Activated CD4-positive, alpha-beta memory T cell treated with anti-CD3 and anti-CD28 coated beads for 36 hours (primary cell): ENCODE measurements at regions not wholly inside any gene's neighbourhood (a gene's known extent, or its start where the extent isn't known, plus 50 kb on each side); places are given as distances from the start of the nearest gene placed in this dataset.

Experiments used
- CTCF ChIA-PET: fragments of 350-600 bp; sonication (Branson Sonifier 250); formaldehyde crosslinking; loops from one replicate; lab custom pipeline; 2021; ENCODE audit warnings: antibody characterized with exemption, inconsistent platforms; lab: Charles Lee
- POLR2A ChIA-PET: fragments of 350-600 bp; sonication (Branson Sonifier 250); formaldehyde crosslinking; loops from one replicate; lab custom pipeline; 2021; ENCODE audit warnings: antibody characterized with exemption; lab: Charles Lee
- DNase-seq: peaks from one replicate; pipeline ENCODE4 v3.0.0-alpha.2; 2020
- H3K27ac Mint-ChIP-seq: one replicate; pipeline ENCODE4 v1.8.0; 2021; ENCODE audit warnings: mixed read lengths
- H3K27me3 Mint-ChIP-seq: one replicate; pipeline ENCODE4 v1.8.0; 2021; ENCODE audit warnings: mixed read lengths
- H3K36me3 Mint-ChIP-seq: one replicate; pipeline ENCODE4 v1.8.0; 2021; ENCODE audit warnings: mixed read lengths
- H3K4me1 Mint-ChIP-seq: one replicate; pipeline ENCODE4 v1.8.0; 2021; ENCODE audit warnings: low read depth, mixed read lengths
- H3K4me3 Mint-ChIP-seq: one replicate; pipeline ENCODE4 v1.8.0; 2021; ENCODE audit warnings: mild to moderate bottlenecking, mixed read lengths
- H3K9me3 Mint-ChIP-seq: one replicate; pipeline ENCODE4 v1.8.0; 2021; ENCODE audit warnings: mixed read lengths
- intact Hi-C: fragments of 100-400 bp; cut with micrococcal nuclease; formaldehyde crosslinking; loops from one replicate; pipeline ENCODE4 v1.15.1; 2023

DNA sequence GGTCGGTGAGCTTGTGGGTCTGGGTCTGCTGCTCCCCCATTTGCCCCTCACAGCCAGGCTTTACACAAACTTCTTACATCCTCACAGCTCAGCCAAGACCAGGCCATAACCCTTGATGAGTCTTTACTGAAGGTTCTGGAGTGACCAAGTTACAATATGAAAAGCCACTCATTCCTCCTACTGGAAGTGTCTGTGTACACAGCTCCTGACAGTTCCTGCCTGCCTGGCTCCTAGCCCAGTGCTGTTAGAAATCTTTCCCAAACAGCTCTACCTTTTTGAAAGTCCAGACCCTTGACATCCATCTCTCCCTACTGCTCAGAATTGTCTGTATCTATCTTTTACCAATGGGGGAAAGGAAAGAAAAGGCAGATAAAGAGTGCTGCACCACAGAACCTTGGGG, 106.9 kb downstream of the PAX1 start:
- H3K27ac Mint-ChIP-seq, result no peak overlapping the region
- H3K4me3 Mint-ChIP-seq, result no peak overlapping the region
- no peaks in the 10 kb centered on the region for H3K36me3 Mint-ChIP-seq
- ChIA-PET CTCF (interaction anchor here (1.4 kb wide), 1 partner anchor 93 kb away, joined by 4 read pairs; no protein-coding TSS in a partner anchor), POLR2A (no interaction called here)
- H3K9me3 Mint-ChIP-seq, result peaks cover 2% of the 10 kb centered on the region
- intact Hi-C loops, result no loop called here
- no peaks in the 10 kb centered on the region for H3K27me3 Mint-ChIP-seq
- H3K4me1 Mint-ChIP-seq, result no peaks in the 10 kb centered on the region
- no peak for DNase-seq

DNA sequence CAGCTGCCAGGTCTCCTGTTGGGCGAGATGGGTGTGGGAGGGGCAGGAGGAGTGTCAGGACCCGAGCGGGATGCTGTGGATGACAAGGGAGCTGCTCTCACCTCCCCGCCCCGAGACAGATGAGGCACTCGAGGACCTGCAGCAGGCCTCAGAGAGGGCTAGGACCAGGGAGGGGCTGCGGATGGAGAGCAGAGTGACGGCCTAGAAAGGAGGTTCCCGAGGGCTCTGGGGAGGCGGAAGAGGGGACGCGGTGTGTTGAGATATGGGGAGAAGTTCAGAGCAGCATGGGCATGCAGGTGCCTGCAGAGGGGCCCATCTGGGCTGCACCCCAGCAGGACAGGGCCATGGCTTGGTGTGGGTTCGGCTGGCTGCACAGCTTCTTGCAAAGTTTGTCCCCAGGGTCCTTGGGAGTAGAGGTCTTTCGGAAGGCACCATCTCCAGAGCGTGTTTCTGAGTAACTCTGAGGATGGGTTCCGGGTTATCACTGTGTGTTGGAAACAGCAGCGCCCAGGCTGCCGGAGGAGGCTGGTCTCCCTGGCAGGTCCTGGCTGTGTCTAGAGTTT, 104.6 kb downstream of the PAX1 start:
- DNase-seq, result no peak
- Mint-ChIP-seq H3K4me3 (no peak overlapping the region), H3K27me3 (no peaks in the 10 kb centered on the region), H3K27ac (no peak overlapping the region), H3K36me3 (no peaks in the 10 kb centered on the region), H3K4me1 (no peaks in the 10 kb centered on the region), H3K9me3 (peaks cover 2% of the 10 kb centered on the region)
- POLR2A ChIA-PET, result no interaction called here
- intact Hi-C loops, result no loop called here
- CTCF ChIA-PET, result interaction anchor here (0.8 to 1.7 kb wide), 3 partner anchors 12 to 19 kb away, joined by 3 to 7 read pairs (median 6); no protein-coding TSS in a partner anchor

DNA sequence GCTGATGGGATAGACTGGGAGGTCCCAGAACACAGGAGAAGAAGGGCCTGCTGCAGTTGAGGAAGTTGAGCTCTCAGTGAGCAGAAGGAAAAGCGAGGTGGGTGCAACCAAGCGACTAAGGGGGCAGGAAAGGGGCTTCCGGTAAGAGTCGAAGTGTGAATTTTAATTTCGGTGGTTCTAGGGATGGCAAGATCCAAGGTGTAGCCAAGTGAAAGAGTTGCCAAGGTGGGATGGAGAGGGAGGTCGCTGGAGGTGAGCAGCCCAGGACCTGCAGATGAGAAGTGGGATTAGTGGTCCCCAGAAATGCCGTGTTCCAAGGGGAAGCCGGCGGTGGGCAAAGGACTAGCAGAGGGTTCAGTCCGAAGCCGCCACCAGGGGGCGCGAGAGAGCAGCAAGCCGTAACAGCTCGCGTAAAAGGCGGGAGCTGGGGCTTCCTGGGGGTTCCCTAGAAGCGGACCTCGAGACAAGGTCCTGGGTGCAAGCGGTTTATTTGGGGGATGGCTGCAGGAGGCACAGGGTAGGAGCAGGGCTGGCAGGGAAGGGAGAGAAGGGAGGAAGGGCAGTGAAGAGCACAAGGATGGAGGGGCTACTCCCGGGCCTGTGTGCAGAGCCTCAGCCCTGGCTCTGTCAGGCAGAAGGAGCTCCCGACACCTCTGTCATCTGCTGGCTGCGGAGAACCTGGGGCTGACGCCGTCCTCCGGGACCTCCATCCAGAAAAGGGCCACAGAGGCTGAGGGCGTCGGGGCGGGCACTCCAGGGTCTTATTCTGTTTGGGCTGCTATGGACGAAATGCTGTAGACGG, 103.6 kb downstream of the PAX1 start:
- Mint-ChIP-seq H3K27ac (no peak overlapping the region), H3K4me3 (no peak overlapping the region), H3K4me1 (no peaks in the 10 kb centered on the region), H3K27me3 (no peaks in the 10 kb centered on the region), H3K36me3 (no peaks in the 10 kb centered on the region), H3K9me3 (peaks cover 2% of the 10 kb centered on the region)
- ChIA-PET CTCF (interaction anchor here (0.6 to 1.7 kb wide), 7 partner anchors 9 to 297 kb away, joined by 3 to 7 read pairs (median 3); no protein-coding TSS in a partner anchor), POLR2A (no interaction called here)
- DNase-seq, result peak; percentile 39
- intact Hi-C loops, result no loop called here

DNA sequence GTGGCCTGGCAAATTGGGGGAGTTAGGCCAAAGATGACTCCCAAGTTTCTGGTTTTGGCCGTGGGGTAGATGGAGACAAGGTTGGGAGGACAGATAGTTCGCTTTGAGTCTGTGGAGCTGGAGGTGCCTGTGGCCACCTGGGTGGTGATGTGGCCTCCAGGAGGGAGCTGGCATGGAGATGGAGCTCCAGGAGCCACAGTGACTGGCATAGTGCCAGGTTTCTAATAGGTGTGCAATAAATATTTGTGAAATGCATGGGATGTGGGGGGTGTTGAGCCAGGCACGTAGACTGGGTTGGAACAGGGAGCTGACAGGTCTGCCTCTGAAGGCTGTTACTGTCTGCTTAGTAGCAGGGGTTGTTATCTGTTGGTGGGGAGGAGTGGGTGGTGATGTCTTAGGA, 102.7 kb downstream of the PAX1 start:
- Mint-ChIP-seq H3K4me3 (no peak overlapping the region), H3K27me3 (no peaks in the 10 kb centered on the region), H3K4me1 (no peaks in the 10 kb centered on the region), H3K27ac (no peak overlapping the region), H3K9me3 (peaks cover 2% of the 10 kb centered on the region), H3K36me3 (no peaks in the 10 kb centered on the region)
- intact Hi-C loops, result no loop called here
- ChIA-PET CTCF (interaction anchor here (1.0 to 1.7 kb wide), 2 partner anchors 11 to 14 kb away, joined by 3 to 7 read pairs; no protein-coding TSS in a partner anchor), POLR2A (no interaction called here)
- no peak for DNase-seq

DNA sequence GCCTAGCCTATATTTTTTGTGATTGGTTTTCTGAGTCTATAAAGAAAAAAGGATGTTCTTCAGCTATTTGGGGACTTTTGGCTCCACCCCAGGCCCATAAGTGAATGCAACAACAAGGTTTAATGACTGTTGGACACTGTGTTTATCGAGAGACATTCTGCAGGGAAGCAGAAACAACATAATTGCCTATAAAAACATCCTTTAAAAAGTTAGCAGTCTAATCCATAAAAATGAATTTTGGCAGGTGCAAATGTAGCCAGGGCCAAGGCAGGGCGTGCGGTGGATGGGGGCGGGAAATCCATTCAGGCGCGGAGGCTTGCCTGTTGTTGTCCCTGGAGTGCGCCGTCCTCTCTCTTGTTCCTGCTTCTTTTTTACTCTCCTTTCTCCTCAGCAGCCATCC, 99.3 kb downstream of the PAX1 start:
- no peak overlapping the region for H3K4me3 Mint-ChIP-seq
- intact Hi-C loops, result no loop called here
- CTCF ChIA-PET, result no interaction called here

DNA sequence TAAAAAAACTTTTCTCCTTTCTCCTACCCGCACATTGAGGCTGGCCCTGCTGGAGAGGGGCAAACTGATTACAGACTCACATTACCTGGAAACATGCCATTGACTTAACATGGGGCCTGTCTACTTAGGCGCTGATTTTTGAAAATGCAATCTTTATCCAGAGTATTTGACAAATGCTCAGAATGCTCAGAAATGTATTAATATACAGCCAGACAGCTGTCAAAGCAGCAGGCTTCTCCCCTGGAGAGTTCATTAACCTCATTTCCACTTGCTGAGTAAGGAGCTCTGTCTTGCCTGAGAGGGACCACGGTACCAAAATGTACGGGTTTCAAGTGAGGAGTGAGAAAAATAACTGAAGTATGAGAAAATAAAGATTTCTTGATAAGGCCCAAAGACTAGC, 95.7 kb downstream of the PAX1 start:
- intact Hi-C loops, result no loop called here
- Mint-ChIP-seq H3K4me1 (no peaks in the 10 kb centered on the region), H3K36me3 (no peaks in the 10 kb centered on the region), H3K9me3 (peaks cover 9% of the 10 kb centered on the region), H3K27me3 (peaks cover 3% of the 10 kb centered on the region), H3K4me3 (no peak overlapping the region), H3K27ac (no peak overlapping the region)
- DNase-seq, result no peak
- POLR2A ChIA-PET, result no interaction called here
- CTCF ChIA-PET, result no interaction called here

More for the DNA sequence above, 99.3 kb downstream of the PAX1 start:
- no peaks in the 10 kb centered on the region for H3K27me3 Mint-ChIP-seq
- H3K36me3 Mint-ChIP-seq, result no peaks in the 10 kb centered on the region
- no peak overlapping the region for H3K27ac Mint-ChIP-seq
- no peak for DNase-seq
- peaks cover 3% of the 10 kb centered on the region for H3K9me3 Mint-ChIP-seq
- H3K4me1 Mint-ChIP-seq, result no peaks in the 10 kb centered on the region
- POLR2A ChIA-PET, result no interaction called here

DNA sequence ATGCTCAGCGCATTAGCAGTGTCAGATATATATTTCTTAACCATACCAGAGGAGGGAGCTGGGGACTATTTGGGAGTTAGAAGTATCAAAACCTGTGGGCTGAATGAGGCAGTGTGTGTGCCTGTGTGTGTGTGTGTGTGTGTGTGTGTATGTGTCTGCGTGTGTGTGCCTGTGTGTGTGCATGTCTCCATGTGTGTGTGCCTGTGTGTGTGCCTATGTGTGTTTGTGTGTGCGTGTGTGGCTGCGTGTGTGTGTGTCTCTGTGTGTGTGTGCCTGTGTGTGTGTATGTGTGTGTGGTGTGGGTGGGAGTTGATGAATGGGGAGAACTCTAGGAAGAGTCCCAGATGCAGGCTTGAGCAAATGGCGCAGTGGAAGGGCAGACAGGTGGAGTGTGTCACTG, 92.9 kb downstream of the PAX1 start:
- H3K9me3 Mint-ChIP-seq, result peaks cover 9% of the 10 kb centered on the region
- POLR2A ChIA-PET, result no interaction called here
- H3K36me3 Mint-ChIP-seq, result no peaks in the 10 kb centered on the region
- H3K27me3 Mint-ChIP-seq, result peaks cover 3% of the 10 kb centered on the region
- no peak overlapping the region for H3K4me3 Mint-ChIP-seq
- no peaks in the 10 kb centered on the region for H3K4me1 Mint-ChIP-seq
- CTCF ChIA-PET, result no interaction called here
- H3K27ac Mint-ChIP-seq, result no peak overlapping the region
- no peak for DNase-seq
- intact Hi-C loops, result no loop called here

DNA sequence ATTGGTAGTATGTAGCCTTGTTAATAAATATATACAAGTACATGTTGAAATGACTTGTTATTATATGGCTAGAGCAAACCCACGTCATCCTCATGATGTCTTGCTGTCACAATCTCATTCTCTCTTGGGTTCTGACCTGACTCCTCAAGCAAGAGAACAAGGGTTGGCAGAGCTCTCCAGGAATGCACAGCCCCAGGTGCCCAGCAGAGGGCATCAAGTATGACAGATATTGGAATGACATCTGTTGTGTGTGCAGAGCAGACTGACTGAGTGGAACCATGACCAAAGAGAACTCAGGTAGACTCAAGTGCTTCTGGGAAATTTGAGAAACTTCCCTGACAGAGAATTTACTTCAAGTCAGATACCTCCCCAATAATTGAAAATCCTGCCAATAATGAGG, 90.6 kb downstream of the PAX1 start:
- Mint-ChIP-seq H3K27ac (no peak overlapping the region), H3K4me3 (no peak overlapping the region), H3K9me3 (peaks cover 7% of the 10 kb centered on the region), H3K27me3 (peaks cover 3% of the 10 kb centered on the region), H3K36me3 (no peaks in the 10 kb centered on the region), H3K4me1 (no peaks in the 10 kb centered on the region)
- intact Hi-C loops, result no loop called here
- DNase-seq, result peak; percentile 12
- POLR2A ChIA-PET, result no interaction called here
- CTCF ChIA-PET, result no interaction called here

DNA sequence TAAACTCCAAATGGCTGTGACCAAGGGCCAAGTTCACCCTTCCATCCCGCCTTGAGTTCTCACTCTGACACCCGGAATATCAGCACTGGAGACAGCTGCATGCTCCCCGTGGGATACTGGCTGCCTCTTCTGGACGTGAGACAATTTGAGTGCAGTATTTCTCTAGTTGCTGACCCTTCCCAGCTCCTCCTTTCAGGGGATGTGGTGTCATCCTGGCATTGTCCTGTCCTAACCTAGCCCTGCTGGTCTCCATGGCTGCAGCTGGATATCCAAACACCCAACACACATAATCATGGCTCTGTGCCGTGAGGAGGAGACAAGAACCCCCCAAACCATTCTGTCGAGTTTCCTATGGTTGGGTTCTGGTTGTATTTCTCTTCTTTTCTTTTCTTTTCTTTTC, 82.6 kb downstream of the PAX1 start:
- no peaks in the 10 kb centered on the region for H3K36me3 Mint-ChIP-seq
- ChIA-PET POLR2A (no interaction called here), CTCF (no interaction called here)
- peaks cover 4% of the 10 kb centered on the region for H3K9me3 Mint-ChIP-seq
- intact Hi-C loops, result no loop called here
- no peak overlapping the region for H3K27ac Mint-ChIP-seq
- H3K4me3 Mint-ChIP-seq, result no peak overlapping the region
- no peaks in the 10 kb centered on the region for H3K27me3 Mint-ChIP-seq
- H3K4me1 Mint-ChIP-seq, result no peaks in the 10 kb centered on the region
- DNase-seq, result no peak

DNA sequence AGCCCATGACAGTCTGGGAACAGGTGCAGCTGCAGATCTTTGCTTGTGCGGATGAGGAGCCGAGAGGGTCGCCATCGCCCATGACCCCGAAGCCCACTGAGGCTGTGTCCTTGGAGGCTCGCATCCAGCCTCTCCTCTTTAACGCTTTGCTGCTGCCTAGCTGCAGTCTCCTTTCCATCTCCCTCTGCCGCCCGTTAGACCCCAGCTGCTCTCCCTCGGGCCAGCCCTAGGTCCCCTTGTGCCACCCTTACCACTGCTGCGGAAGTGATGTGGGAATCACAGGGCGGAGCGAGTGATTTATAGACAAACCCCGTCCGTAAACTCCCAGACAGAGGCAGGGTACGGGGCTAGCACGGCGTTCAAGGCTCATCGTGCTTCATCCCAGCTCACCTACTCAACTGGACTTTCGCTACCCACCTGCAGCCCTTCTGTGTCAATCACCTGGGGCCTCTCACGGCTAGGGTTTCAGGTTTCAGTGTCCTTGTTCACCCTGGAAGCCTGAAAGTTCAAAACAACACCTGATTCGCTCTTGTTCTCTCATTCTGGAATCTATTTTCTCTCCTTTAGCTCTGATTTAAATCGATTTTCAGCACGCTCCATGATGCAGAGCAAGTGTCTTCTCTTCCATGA, 76.1 kb downstream of the PAX1 start:
- no peak for DNase-seq
- H3K9me3 Mint-ChIP-seq, result peaks cover 6% of the 10 kb centered on the region
- ChIA-PET POLR2A (no interaction called here), CTCF (no interaction called here)
- H3K4me1 Mint-ChIP-seq, result no peaks in the 10 kb centered on the region
- intact Hi-C loops, result no loop called here
- no peaks in the 10 kb centered on the region for H3K36me3 Mint-ChIP-seq
- no peak overlapping the region for H3K4me3 Mint-ChIP-seq
- H3K27me3 Mint-ChIP-seq, result no peaks in the 10 kb centered on the region
- no peak overlapping the region for H3K27ac Mint-ChIP-seq

DNA sequence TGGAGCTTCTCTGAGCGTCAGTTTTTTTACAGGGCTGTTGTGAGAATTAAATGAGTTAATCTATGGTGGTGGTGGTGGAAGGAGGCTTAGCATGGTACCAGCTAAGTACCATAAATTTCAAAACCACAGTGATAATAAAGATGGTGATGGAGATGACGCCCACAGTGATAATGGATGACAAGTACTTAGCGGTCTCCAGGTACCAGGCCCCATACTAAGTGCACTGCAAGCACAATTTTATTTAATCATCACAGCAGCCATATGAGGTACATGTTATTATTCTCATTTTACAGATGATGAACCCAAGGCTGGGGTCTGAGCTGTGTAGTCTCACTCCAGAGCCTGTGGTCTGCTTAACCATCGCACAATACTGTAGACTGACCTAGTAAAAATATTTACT, 75.1 kb downstream of the PAX1 start:
- intact Hi-C loops, result no loop called here

More for the DNA sequence above, 75.1 kb downstream of the PAX1 start:
- CTCF ChIA-PET, result interaction anchor here (1.1 to 1.4 kb wide), 2 partner anchors 11 to 165 kb away, joined by 3 read pairs; no protein-coding TSS in a partner anchor
- DNase-seq, result no peak
- no peaks in the 10 kb centered on the region for H3K4me1 Mint-ChIP-seq
- no peaks in the 10 kb centered on the region for H3K36me3 Mint-ChIP-seq
- H3K9me3 Mint-ChIP-seq, result peaks cover 6% of the 10 kb centered on the region
- POLR2A ChIA-PET, result no interaction called here
- no peak overlapping the region for H3K27ac Mint-ChIP-seq
- H3K4me3 Mint-ChIP-seq, result no peak overlapping the region
- H3K27me3 Mint-ChIP-seq, result no peaks in the 10 kb centered on the region
